Keratinocyte (primary cell): ENCODE measurements at regions not wholly inside any gene's neighbourhood (a gene's known extent, or its start where the extent isn't known, plus 50 kb on each side); places are given as distances from the start of the nearest gene placed in this dataset.

Experiments used
- DNase-seq: peaks from one replicate; pipeline ENCODE4 v3.0.0-alpha.2; 2011; ENCODE audit warnings: low read depth, missing footprints, low spot score
- FAIRE-seq: peaks from 2 replicates; lab custom pipeline; 2011; peaks lifted over from hg19 to GRCh38; lab: Jason Lieb, UNC
- H2AFZ ChIP-seq: 2 replicates; pipeline ENCODE4 v1.6.0; 2012; ENCODE audit warnings: low read length, control low read depth, inconsistent platforms; ENCODE audit not compliant: control insufficient read depth
- H3K27ac ChIP-seq: 2 replicates; pipeline ENCODE4 v1.5.1; 2011; ENCODE audit warnings: low read length; ENCODE audit not compliant: control insufficient read depth, insufficient read depth
- H3K27me3 ChIP-seq: 3 replicates; pipeline ENCODE4 v1.6.0; 2011; ENCODE audit warnings: low read length; ENCODE audit not compliant: control insufficient read depth, insufficient read depth; ENCODE audit errors: extremely low read depth
- H3K36me3 ChIP-seq, 2 experiments: 2 replicates in 1 of 2; 3 replicates in 1 of 2; pipeline ENCODE4 v1.5.1; 2011; ENCODE audit warnings: low read length in 2 of 2, mild to moderate bottlenecking in 1 of 2; ENCODE audit not compliant: control insufficient read depth in 2 of 2, insufficient read depth in 2 of 2; ENCODE audit errors: extremely low read depth in 1 of 2
- H3K4me1 ChIP-seq: 3 replicates; pipeline ENCODE4 v1.5.1; 2011; ENCODE audit warnings: low read length; ENCODE audit not compliant: control insufficient read depth, insufficient read depth; ENCODE audit errors: extremely low read depth
- H3K4me2 ChIP-seq: 3 replicates; pipeline ENCODE4 v1.6.0; 2011; ENCODE audit warnings: low read depth, low read length; ENCODE audit not compliant: control insufficient read depth, insufficient read depth; ENCODE audit errors: extremely low read depth
- H3K4me3 ChIP-seq, 3 experiments: fragments of 200-600 bp in 1 of 3; sonication (generic) in 1 of 3; 2 replicates in 2 of 3; 3 replicates in 1 of 3; pipeline ENCODE4 v1.5.1; 2011 to 2016; ENCODE audit warnings: low read length in 3 of 3, mild to moderate bottlenecking in 3 of 3, control low read depth in 2 of 3, inconsistent platforms in 1 of 3, low read depth in 1 of 3, mixed read lengths in 1 of 3, mixed run types in 1 of 3, moderate library complexity in 1 of 3; ENCODE audit not compliant: control insufficient read depth in 2 of 3, insufficient read depth in 2 of 3; ENCODE audit errors: extremely low read depth in 1 of 3
- H3K79me2 ChIP-seq: 2 replicates; pipeline ENCODE4 v1.6.0; 2012; ENCODE audit warnings: low read length; ENCODE audit not compliant: control insufficient read depth, insufficient read depth
- H3K9ac ChIP-seq: 3 replicates; pipeline ENCODE4 v1.6.0; 2011; ENCODE audit warnings: low read length; ENCODE audit not compliant: control insufficient read depth, insufficient read depth; ENCODE audit errors: extremely low read depth
- H3K9me1 ChIP-seq: 3 replicates; pipeline ENCODE4 v1.6.0; 2011; ENCODE audit warnings: low read length; ENCODE audit not compliant: control insufficient read depth, insufficient read depth; ENCODE audit errors: extremely low read depth
- H3K9me3 ChIP-seq: 2 replicates; pipeline ENCODE4 v1.5.1; 2012; ENCODE audit warnings: low read depth, low read length; ENCODE audit not compliant: control insufficient read depth
- H4K20me1 ChIP-seq: 3 replicates; pipeline ENCODE4 v1.6.0; 2011; ENCODE audit warnings: low read length; ENCODE audit not compliant: control insufficient read depth, insufficient read depth; ENCODE audit errors: extremely low read depth
- EZH2 ChIP-seq: IDR thresholded peaks from one replicate; pipeline ENCODE4 v1.6.1; 2012; ENCODE audit warnings: inconsistent platforms, mild to moderate bottlenecking, low read length, moderate library complexity
- dilution Hi-C: fragments of 300-500 bp; cut with MboI; formaldehyde crosslinking; loops from one replicate; pipeline ENCODE4 v1.7.0; 2020; ENCODE audit warnings: low sequenced_read_pairs; ENCODE audit not compliant: extremely low pct_ligation_motif_present
- TF ChIP-seq, protein P1 (sequence below), 3 experiments: IDR thresholded peaks in 1 of 3; conservative IDR thresholded peaks in 1 of 3; optimal IDR thresholded peaks in 1 of 3; 2 replicates in 2 of 3; 3 replicates in 1 of 3; pipeline versions ENCODE3 to v1.5.1; 2011; ENCODE audit warnings: low read length in 3 of 3, mild to moderate bottlenecking in 3 of 3, moderate library complexity in 2 of 3, control low read depth in 1 of 3, inconsistent platforms in 1 of 3; ENCODE audit not compliant: insufficient read depth in 2 of 3; ENCODE audit errors: extremely low read depth in 1 of 3

DNA sequence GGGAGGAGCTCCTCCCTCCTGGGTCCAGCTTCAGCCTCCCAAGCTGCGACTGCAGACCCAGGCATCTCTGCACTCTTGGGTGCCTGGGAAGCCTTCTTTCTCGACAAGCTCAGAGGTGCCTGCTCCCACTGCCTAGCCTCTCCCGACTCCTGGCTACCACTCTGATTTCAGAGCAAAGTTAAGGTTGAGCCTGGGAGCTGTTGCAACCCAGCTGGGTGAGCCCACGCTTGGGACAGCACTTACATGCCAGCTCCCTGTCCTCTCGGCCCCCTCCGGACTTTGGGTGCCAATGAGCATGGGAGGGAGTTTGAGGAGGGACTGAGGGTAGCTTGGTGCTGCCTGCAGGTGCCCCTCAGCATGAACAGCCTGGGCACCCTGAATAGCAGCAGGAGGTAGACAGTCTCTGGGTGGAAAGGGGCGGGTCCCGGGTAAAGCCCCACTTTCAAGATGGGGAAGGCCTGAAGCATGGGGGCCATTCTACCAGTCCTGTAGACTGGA, 1383.4 kb upstream of the PCDH20 start:
- no peaks in the 10 kb centered on the region for H3K27me3 ChIP-seq
- no peaks in the 10 kb centered on the region for H3K36me3 ChIP-seq
- H4K20me1 ChIP-seq: no peaks in the 10 kb centered on the region
- H3K27ac ChIP-seq: no peak overlapping the region
- no peak for TF ChIP-seq EZH2
- TF ChIP-seq, protein P1, sequence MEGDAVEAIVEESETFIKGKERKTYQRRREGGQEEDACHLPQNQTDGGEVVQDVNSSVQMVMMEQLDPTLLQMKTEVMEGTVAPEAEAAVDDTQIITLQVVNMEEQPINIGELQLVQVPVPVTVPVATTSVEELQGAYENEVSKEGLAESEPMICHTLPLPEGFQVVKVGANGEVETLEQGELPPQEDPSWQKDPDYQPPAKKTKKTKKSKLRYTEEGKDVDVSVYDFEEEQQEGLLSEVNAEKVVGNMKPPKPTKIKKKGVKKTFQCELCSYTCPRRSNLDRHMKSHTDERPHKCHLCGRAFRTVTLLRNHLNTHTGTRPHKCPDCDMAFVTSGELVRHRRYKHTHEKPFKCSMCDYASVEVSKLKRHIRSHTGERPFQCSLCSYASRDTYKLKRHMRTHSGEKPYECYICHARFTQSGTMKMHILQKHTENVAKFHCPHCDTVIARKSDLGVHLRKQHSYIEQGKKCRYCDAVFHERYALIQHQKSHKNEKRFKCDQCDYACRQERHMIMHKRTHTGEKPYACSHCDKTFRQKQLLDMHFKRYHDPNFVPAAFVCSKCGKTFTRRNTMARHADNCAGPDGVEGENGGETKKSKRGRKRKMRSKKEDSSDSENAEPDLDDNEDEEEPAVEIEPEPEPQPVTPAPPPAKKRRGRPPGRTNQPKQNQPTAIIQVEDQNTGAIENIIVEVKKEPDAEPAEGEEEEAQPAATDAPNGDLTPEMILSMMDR (optimal IDR thresholded peaks at IDR 0.05 in 1 of 3, IDR thresholded peaks at IDR 0.05 in 1 of 3, conservative IDR thresholded peaks at IDR 0.05 in 1 of 3; ENCODE audit: extremely low read depth in 1 of 3, insufficient read depth in 2 of 3, low read length in 3 of 3): no peak
- no peak overlapping the region for H3K9ac ChIP-seq
- no peaks in the 10 kb centered on the region for H3K9me1 ChIP-seq
- FAIRE-seq: no peak
- no peak for DNase-seq
- no peaks in the 10 kb centered on the region for H3K4me1 ChIP-seq
- H3K4me2 ChIP-seq: no peak overlapping the region
- no peak overlapping the region for H2AFZ ChIP-seq
- no peaks in the 10 kb centered on the region for H3K9me3 ChIP-seq
- no peak overlapping the region for H3K4me3 ChIP-seq
- no peaks in the 10 kb centered on the region for H3K79me2 ChIP-seq
- dilution Hi-C loops: no loop called here

DNA sequence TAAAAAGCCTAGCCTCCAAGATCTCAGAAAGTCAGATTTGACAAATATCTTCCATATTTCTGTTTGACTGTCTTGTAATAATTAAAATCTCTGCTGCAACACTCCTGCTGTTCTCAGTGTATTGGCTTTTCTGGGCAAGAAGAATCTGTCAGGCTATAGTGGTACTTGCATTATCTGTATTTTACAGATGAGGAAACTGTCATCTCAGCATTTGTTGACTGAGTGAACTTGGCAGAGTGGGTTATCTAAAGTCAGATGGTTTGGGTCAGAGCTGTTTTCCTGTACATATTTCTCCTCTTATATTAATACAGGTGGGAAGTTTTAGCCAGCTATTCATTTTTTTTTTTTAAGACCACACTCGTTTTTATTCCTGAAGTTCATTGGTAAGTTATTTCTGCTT, 1378.2 kb upstream of the PCDH20 start:
- DNase-seq (no peak), FAIRE-seq (no peak)
- Histone ChIP-seq H3K9me3 (peaks cover 2% of the 10 kb centered on the region), H3K4me3 (no peak overlapping the region), H3K9ac (no peak overlapping the region), H3K27ac (no peak overlapping the region), H3K36me3 (no peaks in the 10 kb centered on the region), H4K20me1 (no peaks in the 10 kb centered on the region), H3K4me2 (no peak overlapping the region), H3K27me3 (no peaks in the 10 kb centered on the region), H3K4me1 (no peaks in the 10 kb centered on the region), H2AFZ (no peak overlapping the region), H3K9me1 (no peaks in the 10 kb centered on the region), H3K79me2 (no peaks in the 10 kb centered on the region)
- TF ChIP-seq, protein P1 (optimal IDR thresholded peaks at IDR 0.05 in 1 of 3, IDR thresholded peaks at IDR 0.05 in 1 of 3, conservative IDR thresholded peaks at IDR 0.05 in 1 of 3; ENCODE audit: extremely low read depth in 1 of 3, insufficient read depth in 2 of 3, low read length in 3 of 3): no peak
- no peak for TF ChIP-seq EZH2
- dilution Hi-C loops: no loop called here
